H7 (cell line): ENCODE measurements at regions not wholly inside any gene's neighbourhood (a gene's known extent, or its start where the extent isn't known, plus 50 kb on each side); places are given as distances from the start of the nearest gene placed in this dataset.

Source experiments
- DNase-seq: peaks from one replicate; pipeline ENCODE4 v3.0.0; 2012
- H3K27me3 ChIP-seq: 2 replicates; pipeline ENCODE4 v1.6.0; 2011; ENCODE audit warnings: mild to moderate bottlenecking, low read length; ENCODE audit not compliant: control insufficient read depth, insufficient read depth
- H3K36me3 ChIP-seq: replicated peaks from 2 replicates; pipeline ENCODE4 v1.5.1; 2011; ENCODE audit warnings: low read length; ENCODE audit not compliant: control insufficient read depth, insufficient read depth
- H3K4me3 ChIP-seq: 2 replicates; pipeline ENCODE4 v1.5.1; 2011; ENCODE audit warnings: low read depth, mild to moderate bottlenecking, control low read depth, low read length, moderate library complexity; ENCODE audit not compliant: insufficient read depth

- Histone ChIP-seq H3K36me3 (no peaks in the 10 kb centered on the region), H3K27me3 (no peaks in the 10 kb centered on the region), H3K4me3 (no peak overlapping the region)
- DNase-seq = no peak
Observed at GRCh38 chr6:71433441-71433840, 144.8 kb downstream of the OGFRL1 start.

- no peak overlapping the region for H3K4me3 ChIP-seq
- H3K27me3 ChIP-seq = no peaks in the 10 kb centered on the region
- H3K36me3 ChIP-seq = no peaks in the 10 kb centered on the region
- no peak for DNase-seq
Observed at GRCh38 chr6:71444222-71444621, 155.6 kb downstream of the OGFRL1 start.

GRCh38 chr6:71446057-71446456 lies 157.4 kb downstream of the OGFRL1 start:
- DNase-seq = no peak
- no peaks in the 10 kb centered on the region for H3K27me3 ChIP-seq
- no peak overlapping the region for H3K4me3 ChIP-seq
- H3K36me3 ChIP-seq = no peaks in the 10 kb centered on the region

GRCh38 chr6:71446470-71446869 lies 157.9 kb downstream of the OGFRL1 start:
- no peak for DNase-seq
- Histone ChIP-seq H3K36me3 (no peaks in the 10 kb centered on the region), H3K27me3 (no peaks in the 10 kb centered on the region), H3K4me3 (no peak overlapping the region)

- Histone ChIP-seq H3K27me3 (no peaks in the 10 kb centered on the region), H3K36me3 (no peaks in the 10 kb centered on the region), H3K4me3 (no peak overlapping the region)
- no peak for DNase-seq
Observed at GRCh38 chr6:71452697-71453370, 164.2 kb downstream of the OGFRL1 start.

- Histone ChIP-seq H3K27me3 (no peaks in the 10 kb centered on the region), H3K36me3 (no peaks in the 10 kb centered on the region), H3K4me3 (no peak overlapping the region)
- DNase-seq = no peak
Observed at GRCh38 chr6:71453371-71453706, 164.7 kb downstream of the OGFRL1 start.

GRCh38 chr6:71454056-71454455 lies 165.4 kb downstream of the OGFRL1 start:
- Histone ChIP-seq H3K4me3 (no peak overlapping the region), H3K36me3 (no peaks in the 10 kb centered on the region), H3K27me3 (no peaks in the 10 kb centered on the region)
- DNase-seq = no peak

GRCh38 chr6:71457929-71458328 lies 169.3 kb downstream of the OGFRL1 start:
- H3K4me3 ChIP-seq = no peak overlapping the region
- no peaks in the 10 kb centered on the region for H3K27me3 ChIP-seq
- no peaks in the 10 kb centered on the region for H3K36me3 ChIP-seq
- DNase-seq = no peak

- Histone ChIP-seq H3K36me3 (no peaks in the 10 kb centered on the region), H3K27me3 (no peaks in the 10 kb centered on the region), H3K4me3 (no peak overlapping the region)
- DNase-seq = no peak
Observed at GRCh38 chr6:71459162-71459561, 170.6 kb downstream of the OGFRL1 start.

- Histone ChIP-seq H3K27me3 (no peaks in the 10 kb centered on the region), H3K36me3 (no peaks in the 10 kb centered on the region), H3K4me3 (no peak overlapping the region)
- no peak for DNase-seq
Observed at GRCh38 chr6:71460933-71461332, 172.3 kb downstream of the OGFRL1 start.

GRCh38 chr6:71463061-71463460 lies 174.4 kb downstream of the OGFRL1 start:
- Histone ChIP-seq H3K36me3 (no peaks in the 10 kb centered on the region), H3K27me3 (no peaks in the 10 kb centered on the region), H3K4me3 (no peak overlapping the region)
- DNase-seq = no peak

- H3K4me3 ChIP-seq = no peak overlapping the region
- H3K27me3 ChIP-seq = no peaks in the 10 kb centered on the region
- H3K36me3 ChIP-seq = no peaks in the 10 kb centered on the region
- DNase-seq = no peak
Observed at GRCh38 chr6:71465096-71465495, 176.5 kb downstream of the OGFRL1 start.

GRCh38 chr6:71466362-71466761 lies 177.8 kb downstream of the OGFRL1 start:
- no peak overlapping the region for H3K4me3 ChIP-seq
- DNase-seq = no peak
- no peaks in the 10 kb centered on the region for H3K36me3 ChIP-seq
- H3K27me3 ChIP-seq = no peaks in the 10 kb centered on the region

GRCh38 chr6:71468038-71468437 lies 179.4 kb downstream of the OGFRL1 start:
- H3K36me3 ChIP-seq = no peaks in the 10 kb centered on the region
- no peaks in the 10 kb centered on the region for H3K27me3 ChIP-seq
- H3K4me3 ChIP-seq = no peak overlapping the region
- no peak for DNase-seq

- Histone ChIP-seq H3K36me3 (no peaks in the 10 kb centered on the region), H3K27me3 (no peaks in the 10 kb centered on the region), H3K4me3 (no peak overlapping the region)
- no peak for DNase-seq
Observed at GRCh38 chr6:71468841-71469700, 180.5 kb downstream of the OGFRL1 start.
